SU-DHL-6 (cell line): ENCODE measurements at regions not wholly inside any gene's neighbourhood (a gene's known extent, or its start where the extent isn't known, plus 50 kb on each side); places are given as distances from the start of the nearest gene placed in this dataset.

Source experiments
- CTCF ChIP-seq: fragments of 200-600 bp; sonication (generic); IDR thresholded peaks from one replicate; pipeline ENCODE4 v1.5.1; 2017; ENCODE audit warnings: antibody characterized with exemption, mild to moderate bottlenecking, low read length, moderate library complexity; ENCODE audit not compliant: insufficient read depth, poor library complexity, severe bottlenecking
- EZH2phosphoT487 ChIP-seq: fragments of 200-600 bp; sonication (generic), shearing (Covaris generic); conservative IDR thresholded peaks from 2 replicates; pipeline ENCODE4 v1.6.1; 2018; ENCODE audit warnings: mild to moderate bottlenecking, antibody characterized with exemption, low read length, moderate library complexity, mixed read lengths

- TF ChIP-seq CTCF (no peak), EZH2phosphoT487 (no peak)
Measured at GRCh38 chr5:104344809-104345208, 782.2 kb upstream of the NUDT12 start.
